ENCODE measurements at regions not wholly inside any gene's neighbourhood (a gene's known extent, or its start where the extent isn't known, plus 50 kb on each side); places are given as distances from the start of the nearest gene placed in this dataset.

- ChIA-PET CTCF (no interaction called here), POLR2A (no interaction called here)
- WGBS (ENCODE audit: low lambda C conversion rate) = 64% methylated on average over 3 of the region's 3 CpGs
These were observed 128.2 kb upstream of the ARGLU1 start for GRCh38 chr13:106696140-106696539.

GRCh38 chr13:106695139-106695538 is 127.2 kb upstream of the ARGLU1 start:
- no peaks in the 10 kb centered on the region for H3K4me1 ChIP-seq (ENCODE audit: control insufficient read depth in 1 of 2, insufficient read depth in 2 of 2, low read depth in 1 of 2, low read length in 1 of 2)
- H2AFZ ChIP-seq (ENCODE audit: low read depth) = no peak overlapping the region
- no peak overlapping the region for H3K4me3 ChIP-seq (ENCODE audit: low read depth in 2 of 2, low read length in 1 of 2)
- H3K27ac ChIP-seq (ENCODE audit: low read depth in 2 of 2, low read length in 1 of 2) = no peak overlapping the region
- TF ChIP-seq NRF1 (IDR thresholded peaks at IDR 0.05; ENCODE audit: low read depth, low read length) (no peak), SMC3 (IDR thresholded peaks at IDR 0.05; ENCODE audit: low read depth, low read length) (no peak), MEF2A (IDR thresholded peaks at IDR 0.05; ENCODE audit: borderline replicate concordance, low read depth) (no peak), GABPA (IDR thresholded peaks at IDR 0.05; ENCODE audit: low read depth) (no peak), USF2 (IDR thresholded peaks at IDR 0.05; ENCODE audit: borderline replicate concordance, low read depth, low read length) (no peak), ELF1 (IDR thresholded peaks at IDR 0.05) (no peak), RAD21 (IDR thresholded peaks at IDR 0.05; ENCODE audit: low read length) (no peak), GATA2 (CRISPR knock-in tag; IDR thresholded peaks at IDR 0.05) (no peak)
- no peaks in the 10 kb centered on the region for H3K9me2 ChIP-seq
- H3K79me2 ChIP-seq (ENCODE audit: insufficient read depth) = no peaks in the 10 kb centered on the region
- no peak overlapping the region for H3K4me2 ChIP-seq
- no peaks in the 10 kb centered on the region for H3F3A ChIP-seq (replicated peaks; ENCODE audit: insufficient read depth)
- ChIA-PET CTCF (no interaction called here), POLR2A (no interaction called here)
- H3K36me3 ChIP-seq (replicated peaks in 1 of 2; ENCODE audit: control insufficient read depth in 1 of 2, insufficient read depth in 2 of 2, low read length in 1 of 2) = no peaks in the 10 kb centered on the region
- DNase-seq = no peak
- H4K20me1 ChIP-seq (ENCODE audit: insufficient read depth) = no peaks in the 10 kb centered on the region
- no peaks in the 10 kb centered on the region for H3K9me3 ChIP-seq
- no peaks in the 10 kb centered on the region for H3K27me3 ChIP-seq (ENCODE audit: insufficient read depth)
- H3K9ac ChIP-seq = no peak overlapping the region

More at GRCh38 chr13:106696140-106696539, 128.2 kb upstream of the ARGLU1 start:
- no peaks in the 10 kb centered on the region for H3F3A ChIP-seq (replicated peaks; ENCODE audit: insufficient read depth)
- no peak overlapping the region for H3K4me3 ChIP-seq (ENCODE audit: low read depth in 2 of 2, low read length in 1 of 2)
- no peaks in the 10 kb centered on the region for H3K9me2 ChIP-seq
- no peaks in the 10 kb centered on the region for H3K79me2 ChIP-seq (ENCODE audit: insufficient read depth)
- no peak overlapping the region for H3K4me2 ChIP-seq
- H2AFZ ChIP-seq (ENCODE audit: low read depth) = no peak overlapping the region
- H3K27me3 ChIP-seq (ENCODE audit: insufficient read depth) = no peaks in the 10 kb centered on the region
- H3K4me1 ChIP-seq (ENCODE audit: control insufficient read depth in 1 of 2, insufficient read depth in 2 of 2, low read depth in 1 of 2, low read length in 1 of 2) = no peaks in the 10 kb centered on the region
- no peak for TF ChIP-seq RAD21 (IDR thresholded peaks at IDR 0.05; ENCODE audit: low read length)
- no peak for TF ChIP-seq POLR2AphosphoS5 (IDR thresholded peaks at IDR 0.05; ENCODE audit: low read depth, low read length)
- no peak for TF ChIP-seq USF2 (IDR thresholded peaks at IDR 0.05; ENCODE audit: borderline replicate concordance, low read depth, low read length)
- no peak for TF ChIP-seq IRF3 (IDR thresholded peaks at IDR 0.05; ENCODE audit: low read depth, low read length)
- no peak for TF ChIP-seq PBX3 (IDR thresholded peaks at IDR 0.05)
- TF ChIP-seq EZH2phosphoT487 (IDR thresholded peaks at IDR 0.05; ENCODE audit: borderline replicate concordance, low read depth) = no peak
- no peak for TF ChIP-seq CHD2 (IDR thresholded peaks at IDR 0.05; ENCODE audit: low read length, partially characterized antibody)
- H4K20me1 ChIP-seq (ENCODE audit: insufficient read depth) = no peaks in the 10 kb centered on the region
- no peak overlapping the region for H3K27ac ChIP-seq (ENCODE audit: low read depth in 2 of 2, low read length in 1 of 2)
- no peak overlapping the region for H3K9ac ChIP-seq
- H3K9me3 ChIP-seq = no peaks in the 10 kb centered on the region
- no peaks in the 10 kb centered on the region for H3K36me3 ChIP-seq (replicated peaks in 1 of 2; ENCODE audit: control insufficient read depth in 1 of 2, insufficient read depth in 2 of 2, low read length in 1 of 2)
- DNase-seq = no peak
